HUES48 (cell line): ENCODE measurements at regions not wholly inside any gene's neighbourhood (a gene's known extent, or its start where the extent isn't known, plus 50 kb on each side); places are given as distances from the start of the nearest gene placed in this dataset.
"Not testable (repeated sequence)": the region's sequence is repeated elsewhere in the genome, so short reads cannot be mapped to it uniquely, and the experiment has no call there.

Experiments
- H3K27ac ChIP-seq: one replicate; pipeline ENCODE4 v1.7.0; 2013; ENCODE audit warnings: low read depth, low read length, inconsistent platforms
- H3K27me3 ChIP-seq: 2 replicates; pipeline ENCODE4 v1.6.1; 2013; ENCODE audit warnings: mild to moderate bottlenecking, low read length; ENCODE audit not compliant: control insufficient read depth, insufficient read depth
- H3K36me3 ChIP-seq: 2 replicates; pipeline ENCODE4 v1.6.1; 2013; ENCODE audit warnings: low read length; ENCODE audit not compliant: control insufficient read depth, insufficient read depth
- H3K4me1 ChIP-seq: 2 replicates; pipeline ENCODE4 v1.6.1; 2013; ENCODE audit warnings: mild to moderate bottlenecking, low read length; ENCODE audit not compliant: control insufficient read depth, insufficient read depth
- H3K4me3 ChIP-seq: 2 replicates; pipeline ENCODE4 v1.5.1; 2013; ENCODE audit warnings: mild to moderate bottlenecking, low read depth, low read length
- H3K9ac ChIP-seq: 2 replicates; pipeline ENCODE4 v1.6.1; 2013; ENCODE audit warnings: mild to moderate bottlenecking, low read depth, low read length, moderate library complexity
- H3K9me3 ChIP-seq: 2 replicates; pipeline ENCODE4 v1.6.1; 2013; ENCODE audit warnings: low read length; ENCODE audit not compliant: control insufficient read depth, insufficient read depth

- no peaks in the 10 kb centered on the region for H3K36me3 ChIP-seq
- H3K4me3 ChIP-seq = no peak overlapping the region
- peaks cover 18% of the 10 kb centered on the region for H3K4me1 ChIP-seq
- no peak overlapping the region for H3K27ac ChIP-seq
- no peak overlapping the region for H3K9ac ChIP-seq
- no peaks in the 10 kb centered on the region for H3K9me3 ChIP-seq
- H3K27me3 ChIP-seq = no peaks in the 10 kb centered on the region
Measured at GRCh38 chr3:147518465-147518864, 109.3 kb downstream of the ZIC1 start.

GRCh38 chr3:147521646-147522045, 112.5 kb downstream of the ZIC1 start:
- no peak overlapping the region for H3K4me3 ChIP-seq
- no peaks in the 10 kb centered on the region for H3K36me3 ChIP-seq
- no peaks in the 10 kb centered on the region for H3K27me3 ChIP-seq
- H3K27ac ChIP-seq = no peak overlapping the region
- H3K4me1 ChIP-seq = peaks cover 5% of the 10 kb centered on the region; the same call in 1 of the 2 replicates
- H3K9ac ChIP-seq = no peak overlapping the region
- H3K9me3 ChIP-seq = no peaks in the 10 kb centered on the region

- H3K4me1 ChIP-seq, H3K9ac ChIP-seq, H3K9me3 ChIP-seq, H3K27ac ChIP-seq, H3K27me3 ChIP-seq, H3K4me3 ChIP-seq, H3K36me3 ChIP-seq: not testable (repeated sequence)
Measured at GRCh38 chr3:147522780-147523179, 113.6 kb downstream of the ZIC1 start.

GRCh38 chr3:147529551-147529950, 120.4 kb downstream of the ZIC1 start:
- no peaks in the 10 kb centered on the region for H3K27me3 ChIP-seq
- no peak overlapping the region for H3K4me3 ChIP-seq
- no peak overlapping the region for H3K9ac ChIP-seq
- H3K36me3 ChIP-seq = no peaks in the 10 kb centered on the region
- H3K9me3 ChIP-seq = no peaks in the 10 kb centered on the region
- H3K4me1 ChIP-seq = no peaks in the 10 kb centered on the region
- no peak overlapping the region for H3K27ac ChIP-seq

GRCh38 chr3:147538034-147538433, 128.9 kb downstream of the ZIC1 start:
- Histone ChIP-seq H3K4me3 (no peak overlapping the region), H3K27me3 (no peaks in the 10 kb centered on the region), H3K27ac (no peak overlapping the region), H3K9ac (no peak overlapping the region), H3K4me1 (no peaks in the 10 kb centered on the region), H3K36me3 (no peaks in the 10 kb centered on the region), H3K9me3 (no peaks in the 10 kb centered on the region)

- H3K9me3 ChIP-seq = no peaks in the 10 kb centered on the region
- no peaks in the 10 kb centered on the region for H3K36me3 ChIP-seq
- no peaks in the 10 kb centered on the region for H3K4me1 ChIP-seq
- no peak overlapping the region for H3K4me3 ChIP-seq
- no peaks in the 10 kb centered on the region for H3K27me3 ChIP-seq
- no peak overlapping the region for H3K9ac ChIP-seq
- no peak overlapping the region for H3K27ac ChIP-seq
Measured at GRCh38 chr3:147540921-147541320, 131.8 kb downstream of the ZIC1 start.

GRCh38 chr3:147544290-147544689, 135.1 kb downstream of the ZIC1 start:
- no peak overlapping the region for H3K4me3 ChIP-seq
- no peaks in the 10 kb centered on the region for H3K36me3 ChIP-seq
- no peaks in the 10 kb centered on the region for H3K9me3 ChIP-seq
- H3K27ac ChIP-seq = no peak overlapping the region
- no peaks in the 10 kb centered on the region for H3K27me3 ChIP-seq
- no peak overlapping the region for H3K9ac ChIP-seq
- H3K4me1 ChIP-seq = no peaks in the 10 kb centered on the region

- Histone ChIP-seq H3K27ac (no peak overlapping the region), H3K4me1 (no peaks in the 10 kb centered on the region), H3K36me3 (no peaks in the 10 kb centered on the region), H3K27me3 (no peaks in the 10 kb centered on the region), H3K4me3 (no peak overlapping the region), H3K9ac (no peak overlapping the region), H3K9me3 (no peaks in the 10 kb centered on the region)
Measured at GRCh38 chr3:147551491-147551890, 142.3 kb downstream of the ZIC1 start.

- Histone ChIP-seq H3K36me3 (no peaks in the 10 kb centered on the region), H3K9ac (no peak overlapping the region), H3K9me3 (no peaks in the 10 kb centered on the region), H3K27ac (no peak overlapping the region), H3K4me3 (no peak overlapping the region), H3K4me1 (no peaks in the 10 kb centered on the region), H3K27me3 (no peaks in the 10 kb centered on the region)
Measured at GRCh38 chr3:147554332-147554731, 145.2 kb downstream of the ZIC1 start.

GRCh38 chr3:147572970-147573340, 163.8 kb downstream of the ZIC1 start:
- H3K9ac ChIP-seq = no peak overlapping the region
- H3K36me3 ChIP-seq = no peaks in the 10 kb centered on the region
- no peaks in the 10 kb centered on the region for H3K9me3 ChIP-seq
- no peak overlapping the region for H3K4me3 ChIP-seq
- H3K27ac ChIP-seq = no peak overlapping the region
- H3K4me1 ChIP-seq = no peaks in the 10 kb centered on the region
- no peaks in the 10 kb centered on the region for H3K27me3 ChIP-seq

GRCh38 chr3:147574621-147575020, 165.5 kb downstream of the ZIC1 start:
- Histone ChIP-seq H3K4me3 (no peak overlapping the region), H3K9me3 (no peaks in the 10 kb centered on the region), H3K36me3 (no peaks in the 10 kb centered on the region), H3K9ac (no peak overlapping the region), H3K27me3 (no peaks in the 10 kb centered on the region), H3K27ac (no peak overlapping the region), H3K4me1 (no peaks in the 10 kb centered on the region)

GRCh38 chr3:147575391-147575790, 166.2 kb downstream of the ZIC1 start:
- no peaks in the 10 kb centered on the region for H3K9me3 ChIP-seq
- H3K27me3 ChIP-seq = no peaks in the 10 kb centered on the region
- no peak overlapping the region for H3K4me3 ChIP-seq
- H3K4me1 ChIP-seq = no peaks in the 10 kb centered on the region
- no peak overlapping the region for H3K9ac ChIP-seq
- no peaks in the 10 kb centered on the region for H3K36me3 ChIP-seq
- no peak overlapping the region for H3K27ac ChIP-seq
